PC-3 (cell line): ENCODE measurements at regions not wholly inside any gene's neighbourhood (a gene's known extent, or its start where the extent isn't known, plus 50 kb on each side); places are given as distances from the start of the nearest gene placed in this dataset.

Experiments
- EZH2 ChIP-seq: fragments of 300-600 bp; sonication (generic); IDR thresholded peaks from one replicate; pipeline ENCODE4 v1.6.1; 2017; ENCODE audit warnings: antibody characterized with exemption, mild to moderate bottlenecking, low read length; ENCODE audit not compliant: unreplicated experiment
- TF ChIP-seq, protein P1 (sequence below): fragments of 300-600 bp; sonication (generic); conservative IDR thresholded peaks from 2 replicates; pipeline ENCODE4 v1.5.1; 2017; ENCODE audit warnings: antibody characterized with exemption, low read depth, mild to moderate bottlenecking, low read length

DNA sequence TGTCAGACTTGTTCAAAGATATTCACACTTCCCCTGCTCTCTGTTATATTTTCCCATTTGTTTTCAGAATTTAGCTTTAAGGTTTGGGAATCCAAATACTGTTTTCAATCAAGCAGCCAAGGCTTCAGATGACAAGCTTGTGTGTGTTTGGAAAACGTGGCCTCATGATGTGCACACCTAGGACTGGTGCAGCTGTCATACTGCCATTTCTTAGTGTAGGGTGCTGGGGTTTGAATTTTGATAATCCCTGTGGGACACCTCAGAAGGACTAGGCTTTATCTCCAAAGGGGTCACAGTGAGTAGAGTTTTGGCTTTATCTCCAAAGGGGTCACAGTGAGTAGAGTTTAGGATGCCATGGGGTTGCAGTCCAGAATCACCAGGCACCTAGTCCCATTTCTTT lies 65.3 kb upstream of the JAG1 start:
- TF ChIP-seq, protein P1, sequence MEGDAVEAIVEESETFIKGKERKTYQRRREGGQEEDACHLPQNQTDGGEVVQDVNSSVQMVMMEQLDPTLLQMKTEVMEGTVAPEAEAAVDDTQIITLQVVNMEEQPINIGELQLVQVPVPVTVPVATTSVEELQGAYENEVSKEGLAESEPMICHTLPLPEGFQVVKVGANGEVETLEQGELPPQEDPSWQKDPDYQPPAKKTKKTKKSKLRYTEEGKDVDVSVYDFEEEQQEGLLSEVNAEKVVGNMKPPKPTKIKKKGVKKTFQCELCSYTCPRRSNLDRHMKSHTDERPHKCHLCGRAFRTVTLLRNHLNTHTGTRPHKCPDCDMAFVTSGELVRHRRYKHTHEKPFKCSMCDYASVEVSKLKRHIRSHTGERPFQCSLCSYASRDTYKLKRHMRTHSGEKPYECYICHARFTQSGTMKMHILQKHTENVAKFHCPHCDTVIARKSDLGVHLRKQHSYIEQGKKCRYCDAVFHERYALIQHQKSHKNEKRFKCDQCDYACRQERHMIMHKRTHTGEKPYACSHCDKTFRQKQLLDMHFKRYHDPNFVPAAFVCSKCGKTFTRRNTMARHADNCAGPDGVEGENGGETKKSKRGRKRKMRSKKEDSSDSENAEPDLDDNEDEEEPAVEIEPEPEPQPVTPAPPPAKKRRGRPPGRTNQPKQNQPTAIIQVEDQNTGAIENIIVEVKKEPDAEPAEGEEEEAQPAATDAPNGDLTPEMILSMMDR: no peak
- no peak for TF ChIP-seq EZH2
